Stomach (tissue), 4 donors: ENCODE measurements at regions not wholly inside any gene's neighbourhood (a gene's known extent, or its start where the extent isn't known, plus 50 kb on each side); places are given as distances from the start of the nearest gene placed in this dataset.

Experiments
- CTCF ChIP-seq, 7 experiments: fragments of 450-650 bp in 4 of 7; fragments of 200-600 bp in 3 of 7; sonication (generic) in 3 of 7; IDR thresholded peaks; one replicate each; pipeline ENCODE4 v1.5.1; 2016 to 2019; ENCODE audit warnings: antibody characterized with exemption in 7 of 7, control low read depth in 2 of 7, mild to moderate bottlenecking in 1 of 7
- EP300 ChIP-seq: sonication (generic); formaldehyde crosslinking; IDR thresholded peaks from one replicate; pipeline ENCODE4 v1.6.1; 2017; ENCODE audit warnings: antibody characterized with exemption
- POLR2A ChIP-seq, 4 donors: fragments of 450-650 bp; IDR thresholded peaks; one replicate each; pipeline ENCODE4 v1.6.1; 2016; ENCODE audit warnings: antibody characterized with exemption in 4 of 4, control low read depth in 2 of 4, mild to moderate bottlenecking in 1 of 4, moderate library complexity in 1 of 4
- POLR2AphosphoS5 ChIP-seq, 3 donors: sonication (generic); formaldehyde crosslinking; IDR thresholded peaks; one replicate each; pipeline ENCODE4 v1.6.1; 2016; ENCODE audit warnings: antibody characterized with exemption in 3 of 3

- TF ChIP-seq POLR2A (IDR thresholded peaks at IDR 0.05) (no peak), CTCF (IDR thresholded peaks at IDR 0.05) (no peak), EP300 (no peak), POLR2AphosphoS5 (IDR thresholded peaks at IDR 0.05) (no peak)
Observed at GRCh38 chrX:39969819-39970504, 127.8 kb downstream of the BCOR start.
